SJSA1 (cell line): ENCODE measurements at regions not wholly inside any gene's neighbourhood (a gene's known extent, or its start where the extent isn't known, plus 50 kb on each side); places are given as distances from the start of the nearest gene placed in this dataset.

Experiments used
- DNase-seq, 2 experiments: peaks; one replicate each; pipeline ENCODE4 v3.0.0-alpha.2; 2015 to 2020; ENCODE audit warnings: low spot score in 2 of 2, low read depth in 1 of 2
- H3K27ac ChIP-seq: fragments of 250-450 bp; sonication (Bioruptor Pico); 2 replicates; pipeline ENCODE4 v1.5.1; 2020; ENCODE audit warnings: mild to moderate bottlenecking, moderate library complexity
- H3K27me3 ChIP-seq: fragments of 250-450 bp; sonication (Bioruptor Pico); replicated peaks from 2 replicates; pipeline ENCODE4 v1.5.1; 2020; ENCODE audit warnings: mild to moderate bottlenecking, moderate library complexity
- H3K36me3 ChIP-seq: fragments of 250-450 bp; sonication (Bioruptor Pico); 2 replicates; pipeline ENCODE4 v1.5.1; 2020; ENCODE audit warnings: mild to moderate bottlenecking
- H3K4me1 ChIP-seq: fragments of 250-450 bp; sonication (Bioruptor Pico); replicated peaks from 2 replicates; pipeline ENCODE4 v1.6.1; 2021; ENCODE audit warnings: mild to moderate bottlenecking
- H3K4me3 ChIP-seq: fragments of 250-450 bp; sonication (Bioruptor Pico); 2 replicates; pipeline ENCODE4 v1.5.1; 2020; ENCODE audit warnings: mild to moderate bottlenecking
- H3K9me3 ChIP-seq: fragments of 250-450 bp; sonication (Bioruptor Pico); replicated peaks from 2 replicates; pipeline ENCODE4 v1.5.1; 2020; ENCODE audit warnings: mild to moderate bottlenecking

GRCh38 chr3:178392511-178392926, 143.7 kb upstream of the KCNMB2 start:
- Histone ChIP-seq H3K4me1 (peaks cover 21% of the 10 kb centered on the region), H3K27me3 (no peaks in the 10 kb centered on the region), H3K4me3 (no peak overlapping the region), H3K27ac (no peak overlapping the region), H3K36me3 (no peaks in the 10 kb centered on the region), H3K9me3 (no peaks in the 10 kb centered on the region)
- DNase-seq = no peak

DNA sequence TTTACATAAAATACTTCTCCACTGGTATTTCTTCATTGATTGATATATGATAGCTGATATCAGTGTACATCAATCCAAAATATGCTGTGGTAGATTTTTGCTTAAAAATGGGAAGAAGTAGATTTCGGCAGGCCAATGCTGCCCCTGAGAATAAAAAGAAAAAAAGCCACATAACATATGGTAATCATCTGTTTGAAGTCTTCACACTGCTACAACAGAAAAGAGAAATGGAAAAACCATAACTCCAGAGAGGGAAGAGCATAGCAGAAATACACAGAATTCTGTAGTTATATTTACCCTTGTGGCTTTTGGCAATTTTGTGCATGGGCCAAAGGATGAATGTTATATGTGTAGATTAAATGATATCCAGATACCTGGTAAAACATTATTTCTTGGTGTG, 143.1 kb upstream of the KCNMB2 start:
- no peaks in the 10 kb centered on the region for H3K36me3 ChIP-seq
- no peak overlapping the region for H3K4me3 ChIP-seq
- H3K9me3 ChIP-seq = no peaks in the 10 kb centered on the region
- no peaks in the 10 kb centered on the region for H3K27me3 ChIP-seq
- DNase-seq = no peak
- peaks cover 21% of the 10 kb centered on the region for H3K4me1 ChIP-seq
- H3K27ac ChIP-seq = peak overlapping the region; percentile 21; the same call in 1 of the 2 replicates

GRCh38 chr3:178393824-178394223, 142.4 kb upstream of the KCNMB2 start:
- Histone ChIP-seq H3K27me3 (no peaks in the 10 kb centered on the region), H3K27ac (peak overlapping the region; percentile 21; the same call in 1 of the 2 replicates), H3K9me3 (no peaks in the 10 kb centered on the region), H3K4me3 (no peak overlapping the region), H3K4me1 (peaks cover 21% of the 10 kb centered on the region), H3K36me3 (no peaks in the 10 kb centered on the region)
- peak in 1 of 2 experiments; percentile 24 for DNase-seq

DNA sequence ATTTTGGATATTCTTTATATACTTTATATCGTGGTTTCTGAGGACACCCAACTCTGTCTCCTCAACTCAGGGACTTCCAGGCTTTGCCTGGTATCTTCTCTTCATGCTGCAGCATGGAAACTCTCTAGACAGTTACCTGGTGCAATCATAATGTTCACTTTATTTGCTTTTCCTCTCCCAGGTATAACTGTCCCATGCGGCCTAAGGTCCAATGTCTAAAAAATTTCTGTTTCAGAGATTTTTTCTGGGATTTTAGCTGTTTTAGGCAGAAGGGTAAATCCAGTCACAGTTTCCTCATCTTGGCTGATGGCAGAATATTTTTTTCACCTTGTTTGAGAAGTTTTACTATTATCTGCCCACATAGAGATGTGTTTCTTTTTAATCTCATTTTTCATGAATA, 139.9 kb upstream of the KCNMB2 start:
- Histone ChIP-seq H3K4me1 (peaks cover 21% of the 10 kb centered on the region), H3K9me3 (no peaks in the 10 kb centered on the region), H3K36me3 (no peaks in the 10 kb centered on the region), H3K4me3 (no peak overlapping the region), H3K27me3 (no peaks in the 10 kb centered on the region), H3K27ac (no peak overlapping the region)
- DNase-seq = no peak

GRCh38 chr3:178397202-178397601, 139.0 kb upstream of the KCNMB2 start:
- peaks cover 20% of the 10 kb centered on the region for H3K4me1 ChIP-seq
- no peaks in the 10 kb centered on the region for H3K36me3 ChIP-seq
- no peaks in the 10 kb centered on the region for H3K9me3 ChIP-seq
- no peak overlapping the region for H3K4me3 ChIP-seq
- no peaks in the 10 kb centered on the region for H3K27me3 ChIP-seq
- DNase-seq = no peak
- H3K27ac ChIP-seq = no peak overlapping the region

DNA sequence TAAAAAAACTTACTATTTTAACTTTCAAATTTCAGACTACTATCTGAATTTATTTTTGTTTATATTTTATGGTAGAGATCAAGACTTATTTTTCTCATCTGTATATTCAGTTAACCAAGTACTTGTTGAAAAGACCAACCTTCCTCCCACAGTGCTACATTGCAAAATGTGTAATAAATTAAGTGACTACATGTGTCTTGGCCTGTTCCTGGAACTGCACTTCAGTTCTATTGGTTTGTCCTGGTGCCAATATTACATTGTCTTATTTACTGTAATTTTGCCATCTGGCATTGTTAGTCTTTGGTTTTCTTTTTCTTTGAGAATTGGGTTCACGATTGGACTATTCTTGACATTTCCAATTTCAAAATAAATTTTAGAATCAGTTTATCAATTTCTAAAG, 138.4 kb upstream of the KCNMB2 start:
- Histone ChIP-seq H3K27me3 (no peaks in the 10 kb centered on the region), H3K4me3 (no peak overlapping the region), H3K27ac (no peak overlapping the region), H3K9me3 (no peaks in the 10 kb centered on the region), H3K4me1 (peaks cover 14% of the 10 kb centered on the region), H3K36me3 (no peaks in the 10 kb centered on the region)
- no peak for DNase-seq

GRCh38 chr3:178404961-178405360, 131.3 kb upstream of the KCNMB2 start:
- no peak for DNase-seq
- Histone ChIP-seq H3K9me3 (no peaks in the 10 kb centered on the region), H3K4me3 (no peak overlapping the region), H3K4me1 (no peaks in the 10 kb centered on the region), H3K27ac (no peak overlapping the region), H3K36me3 (no peaks in the 10 kb centered on the region), H3K27me3 (no peaks in the 10 kb centered on the region)

- H3K4me1 ChIP-seq = no peaks in the 10 kb centered on the region
- DNase-seq = no peak
- no peaks in the 10 kb centered on the region for H3K36me3 ChIP-seq
- no peak overlapping the region for H3K4me3 ChIP-seq
- no peak overlapping the region for H3K27ac ChIP-seq
- H3K27me3 ChIP-seq = no peaks in the 10 kb centered on the region
- no peaks in the 10 kb centered on the region for H3K9me3 ChIP-seq
Measured at GRCh38 chr3:178405531-178405930, 130.7 kb upstream of the KCNMB2 start.

GRCh38 chr3:178406206-178406605, 130.0 kb upstream of the KCNMB2 start:
- no peak overlapping the region for H3K27ac ChIP-seq
- H3K27me3 ChIP-seq = no peaks in the 10 kb centered on the region
- H3K9me3 ChIP-seq = no peaks in the 10 kb centered on the region
- no peaks in the 10 kb centered on the region for H3K4me1 ChIP-seq
- H3K36me3 ChIP-seq = no peaks in the 10 kb centered on the region
- H3K4me3 ChIP-seq = no peak overlapping the region
- no peak for DNase-seq

DNA sequence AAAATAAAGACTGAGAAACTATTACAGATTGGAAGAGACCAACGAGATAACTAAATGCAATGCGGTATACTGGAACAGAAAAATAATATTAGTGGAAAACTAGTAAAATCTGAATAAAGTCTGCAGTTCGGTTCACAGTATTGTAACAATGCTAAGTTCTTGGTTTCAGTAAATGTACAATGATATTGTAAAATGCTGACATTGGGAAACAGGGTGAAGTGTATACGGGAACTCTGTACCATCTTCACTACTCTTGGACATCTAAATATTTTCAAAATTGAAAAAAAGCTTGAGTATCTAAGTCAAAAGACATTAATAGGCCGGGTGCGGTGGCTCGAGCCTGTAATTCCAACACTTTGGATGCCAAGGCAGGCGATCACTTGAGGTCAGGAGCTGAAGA, 120.9 kb upstream of the KCNMB2 start:
- Histone ChIP-seq H3K4me3 (no peak overlapping the region), H3K4me1 (no peaks in the 10 kb centered on the region), H3K27me3 (no peaks in the 10 kb centered on the region), H3K36me3 (no peaks in the 10 kb centered on the region), H3K9me3 (no peaks in the 10 kb centered on the region), H3K27ac (no peak overlapping the region)
- no peak for DNase-seq

- no peak for DNase-seq
- no peak overlapping the region for H3K27ac ChIP-seq
- no peaks in the 10 kb centered on the region for H3K27me3 ChIP-seq
- H3K9me3 ChIP-seq = no peaks in the 10 kb centered on the region
- no peak overlapping the region for H3K4me3 ChIP-seq
- H3K36me3 ChIP-seq = no peaks in the 10 kb centered on the region
- no peaks in the 10 kb centered on the region for H3K4me1 ChIP-seq
Measured at GRCh38 chr3:178417736-178418135, 118.5 kb upstream of the KCNMB2 start.

- no peak overlapping the region for H3K4me3 ChIP-seq
- H3K36me3 ChIP-seq = no peaks in the 10 kb centered on the region
- H3K9me3 ChIP-seq = no peaks in the 10 kb centered on the region
- no peak for DNase-seq
- H3K27ac ChIP-seq = no peak overlapping the region
- no peaks in the 10 kb centered on the region for H3K27me3 ChIP-seq
- no peaks in the 10 kb centered on the region for H3K4me1 ChIP-seq
Measured at GRCh38 chr3:178419071-178419470, 117.2 kb upstream of the KCNMB2 start.

DNA sequence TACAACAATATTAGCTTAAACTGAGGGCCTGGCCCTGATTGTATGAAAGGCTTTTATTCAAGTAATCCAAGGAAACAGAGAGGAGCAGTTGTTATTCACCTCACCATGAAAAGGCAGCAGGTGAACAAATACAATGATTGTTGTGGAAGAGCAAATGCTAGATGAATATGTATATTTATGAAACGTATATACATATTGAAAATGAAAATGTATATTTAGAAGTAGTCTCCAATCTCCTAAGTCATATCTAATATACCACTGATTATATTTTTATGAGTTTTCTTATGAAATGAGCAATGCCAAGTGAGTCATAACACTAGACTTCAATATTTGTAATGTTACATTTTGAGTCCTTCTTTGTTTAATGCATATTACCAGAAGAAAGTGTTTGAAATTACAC, 116.2 kb upstream of the KCNMB2 start:
- Histone ChIP-seq H3K36me3 (no peaks in the 10 kb centered on the region), H3K27ac (no peak overlapping the region)
- DNase-seq = no peak

GRCh38 chr3:178421069-178421468, 115.2 kb upstream of the KCNMB2 start:
- Histone ChIP-seq H3K4me1 (no peaks in the 10 kb centered on the region), H3K27me3 (no peaks in the 10 kb centered on the region), H3K9me3 (no peaks in the 10 kb centered on the region), H3K4me3 (no peak overlapping the region), H3K27ac (no peak overlapping the region), H3K36me3 (no peaks in the 10 kb centered on the region)
- DNase-seq = no peak

More for the DNA sequence above, 116.2 kb upstream of the KCNMB2 start:
- Histone ChIP-seq H3K9me3 (no peaks in the 10 kb centered on the region), H3K27me3 (no peaks in the 10 kb centered on the region), H3K4me1 (no peaks in the 10 kb centered on the region), H3K4me3 (no peak overlapping the region)

- no peaks in the 10 kb centered on the region for H3K27me3 ChIP-seq
- no peaks in the 10 kb centered on the region for H3K36me3 ChIP-seq
- H3K9me3 ChIP-seq = no peaks in the 10 kb centered on the region
- H3K4me1 ChIP-seq = no peaks in the 10 kb centered on the region
- H3K4me3 ChIP-seq = no peak overlapping the region
- DNase-seq = no peak
- no peak overlapping the region for H3K27ac ChIP-seq
Measured at GRCh38 chr3:178422406-178422805, 113.8 kb upstream of the KCNMB2 start.
